Skeletal muscle tissue (tissue), 3 donors: ENCODE measurements at regions not wholly inside any gene's neighbourhood (a gene's known extent, or its start where the extent isn't known, plus 50 kb on each side); places are given as distances from the start of the nearest gene placed in this dataset.

ENCODE experiments used
- H3K27ac ChIP-seq: one replicate; pipeline ENCODE4 v1.7.0; 2013; ENCODE audit warnings: mild to moderate bottlenecking, low read depth, low read length, inconsistent platforms
- H3K27me3 ChIP-seq, 3 donors: one replicate each; pipeline ENCODE4 v1.7.0; 2013; ENCODE audit warnings: low read length in 3 of 3; ENCODE audit not compliant: control insufficient read depth in 3 of 3, insufficient read depth in 3 of 3
- H3K36me3 ChIP-seq, 3 donors: one replicate each; pipeline ENCODE4 v1.7.0; 2013; ENCODE audit warnings: low read length in 3 of 3; ENCODE audit not compliant: control insufficient read depth in 3 of 3, insufficient read depth in 3 of 3
- H3K4me1 ChIP-seq, 3 donors: one replicate each; pipeline ENCODE4 v1.7.0; 2013; ENCODE audit warnings: low read length in 3 of 3, mild to moderate bottlenecking in 3 of 3; ENCODE audit not compliant: control insufficient read depth in 3 of 3, insufficient read depth in 3 of 3
- H3K4me3 ChIP-seq, 3 donors: one replicate each; pipeline ENCODE4 v1.7.0; 2013; ENCODE audit warnings: low read length in 3 of 3
- H3K9ac ChIP-seq, 3 donors: one replicate each; pipeline ENCODE4 v1.7.0; 2013; ENCODE audit warnings: low read length in 3 of 3, mild to moderate bottlenecking in 3 of 3, moderate library complexity in 2 of 3, low read depth in 1 of 3
- H3K9me3 ChIP-seq, 3 donors: one replicate each; pipeline ENCODE4 v1.7.0; 2013; ENCODE audit warnings: low read length in 3 of 3; ENCODE audit not compliant: control insufficient read depth in 3 of 3
- donor health status: Osteomylitis.

DNA sequence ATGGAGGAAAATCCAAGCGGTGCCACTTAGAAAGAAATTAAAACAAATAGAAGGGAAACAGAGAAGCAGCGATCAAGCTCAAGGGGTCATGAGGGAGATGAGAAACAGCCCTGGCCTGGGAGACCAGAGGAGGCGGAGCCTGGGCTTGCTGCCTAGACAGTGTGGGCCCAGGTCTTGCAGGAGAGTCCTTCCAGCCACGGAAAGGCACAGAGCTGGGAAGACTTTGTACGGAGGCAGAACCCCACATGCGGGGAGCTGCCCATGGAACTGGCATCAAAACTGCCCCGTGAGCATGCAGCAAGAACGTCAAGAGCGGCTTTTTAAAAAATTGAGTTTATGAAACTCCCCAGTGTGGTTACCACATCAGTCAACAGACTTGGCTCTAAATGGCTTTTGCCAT lies 119.4 kb downstream of the IRX1 start:
- no peak overlapping the region for H3K9ac ChIP-seq
- H3K27ac ChIP-seq: no peak overlapping the region
- no peaks in the 10 kb centered on the region for H3K4me1 ChIP-seq
- no peaks in the 10 kb centered on the region for H3K27me3 ChIP-seq
- H3K4me3 ChIP-seq: no peak overlapping the region
- H3K36me3 ChIP-seq: no peaks in the 10 kb centered on the region
- H3K9me3 ChIP-seq: no peaks in the 10 kb centered on the region

GRCh38 chr5:3729631-3730030 lies 134.0 kb downstream of the IRX1 start:
- no peaks in the 10 kb centered on the region for H3K4me1 ChIP-seq
- H3K27me3 ChIP-seq: peaks cover 0 to 8% (median 0%) of the 10 kb centered on the region in 3 donors
- H3K27ac ChIP-seq: no peak overlapping the region
- no peak overlapping the region for H3K9ac ChIP-seq
- peaks cover 0 to 5% (median 0%) of the 10 kb centered on the region in 3 donors for H3K9me3 ChIP-seq
- H3K36me3 ChIP-seq: no peaks in the 10 kb centered on the region
- H3K4me3 ChIP-seq: no peak overlapping the region

DNA sequence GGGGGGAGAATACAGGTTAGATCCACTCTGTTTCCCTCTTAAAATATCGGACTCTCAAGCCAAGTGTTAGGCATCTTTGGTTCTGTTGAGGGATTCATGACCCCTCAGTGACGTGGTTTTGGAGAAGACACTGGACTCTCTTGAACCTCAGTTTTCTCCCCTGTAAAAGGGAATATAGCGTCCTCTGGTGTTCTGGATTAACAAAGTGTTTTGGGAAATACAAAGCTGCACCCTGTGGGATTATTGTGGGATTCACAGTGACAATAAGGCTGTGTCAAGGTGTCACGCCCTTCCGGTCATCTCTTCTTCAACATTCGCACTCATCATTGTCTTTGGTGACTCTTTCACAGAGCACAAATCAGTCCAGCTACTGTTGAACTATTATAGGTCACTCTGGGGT lies 139.0 kb downstream of the IRX1 start:
- H3K27me3 ChIP-seq: peaks cover 0 to 8% (median 0%) of the 10 kb centered on the region in 3 donors
- H3K4me1 ChIP-seq: no peaks in the 10 kb centered on the region
- no peak overlapping the region for H3K9ac ChIP-seq
- H3K36me3 ChIP-seq: no peaks in the 10 kb centered on the region
- no peak overlapping the region for H3K27ac ChIP-seq
- H3K4me3 ChIP-seq: no peak overlapping the region
- H3K9me3 ChIP-seq: no peaks in the 10 kb centered on the region

GRCh38 chr5:3736466-3736865 lies 140.8 kb downstream of the IRX1 start:
- H3K27me3 ChIP-seq: peaks cover 0 to 8% (median 0%) of the 10 kb centered on the region in 3 donors
- H3K27ac ChIP-seq: no peak overlapping the region
- H3K4me1 ChIP-seq: no peaks in the 10 kb centered on the region
- H3K36me3 ChIP-seq: no peaks in the 10 kb centered on the region
- H3K9ac ChIP-seq: no peak overlapping the region
- no peaks in the 10 kb centered on the region for H3K9me3 ChIP-seq
- no peak overlapping the region for H3K4me3 ChIP-seq

GRCh38 chr5:3736926-3737325 lies 141.3 kb downstream of the IRX1 start:
- no peak overlapping the region for H3K4me3 ChIP-seq
- H3K9ac ChIP-seq: no peak overlapping the region
- H3K27me3 ChIP-seq: peaks cover 0 to 8% (median 0%) of the 10 kb centered on the region in 3 donors
- H3K27ac ChIP-seq: no peak overlapping the region
- no peaks in the 10 kb centered on the region for H3K4me1 ChIP-seq
- H3K9me3 ChIP-seq: no peaks in the 10 kb centered on the region
- no peaks in the 10 kb centered on the region for H3K36me3 ChIP-seq

- Histone ChIP-seq H3K27me3 (peaks cover 0 to 8% (median 0%) of the 10 kb centered on the region in 3 donors), H3K4me1 (no peaks in the 10 kb centered on the region), H3K27ac (no peak overlapping the region), H3K9ac (no peak overlapping the region), H3K36me3 (no peaks in the 10 kb centered on the region), H3K4me3 (no peak overlapping the region), H3K9me3 (no peaks in the 10 kb centered on the region)
Observed at GRCh38 chr5:3738919-3739318, 143.3 kb downstream of the IRX1 start.

DNA sequence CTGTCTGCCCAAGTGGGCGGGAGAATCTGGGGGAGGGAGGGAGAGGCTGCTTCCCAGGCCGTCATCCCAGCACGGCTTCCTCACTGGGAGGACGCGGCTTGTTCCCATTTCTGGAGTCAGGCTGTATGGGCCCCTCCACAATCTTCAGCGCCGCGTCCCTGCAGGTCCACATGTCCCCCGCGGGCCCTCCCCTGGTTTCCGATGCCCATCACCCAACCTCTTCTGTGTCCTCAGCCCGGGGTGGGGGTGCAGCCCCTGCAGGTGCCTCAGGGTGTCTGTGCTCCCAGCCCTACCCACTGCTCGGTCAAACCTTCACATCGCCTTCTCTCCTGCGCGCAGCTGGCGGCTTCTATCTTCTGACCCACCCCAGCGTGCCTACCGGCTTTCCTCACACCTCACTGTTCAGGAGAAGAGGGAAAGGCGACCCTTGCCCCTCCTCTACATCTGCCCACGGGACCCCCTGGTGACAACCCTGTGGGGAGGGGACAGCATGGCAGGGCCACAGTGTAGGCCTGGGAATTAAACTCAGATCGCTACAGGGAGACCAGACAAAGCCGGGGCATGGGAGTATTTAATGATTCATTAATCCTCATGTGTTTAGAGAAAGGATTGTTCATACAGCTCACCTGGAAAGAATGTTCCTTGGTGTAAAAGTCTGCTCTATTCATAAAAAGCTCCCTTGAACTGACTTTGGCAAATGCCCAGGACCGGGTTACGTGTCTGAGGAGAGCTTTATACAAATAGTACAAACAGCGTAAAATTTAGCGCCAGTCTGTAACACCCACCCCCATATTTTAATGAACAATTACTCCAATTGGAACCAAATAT lies 145.1 kb downstream of the IRX1 start:
- H3K4me3 ChIP-seq: no peak overlapping the region
- H3K27ac ChIP-seq: no peak overlapping the region

DNA sequence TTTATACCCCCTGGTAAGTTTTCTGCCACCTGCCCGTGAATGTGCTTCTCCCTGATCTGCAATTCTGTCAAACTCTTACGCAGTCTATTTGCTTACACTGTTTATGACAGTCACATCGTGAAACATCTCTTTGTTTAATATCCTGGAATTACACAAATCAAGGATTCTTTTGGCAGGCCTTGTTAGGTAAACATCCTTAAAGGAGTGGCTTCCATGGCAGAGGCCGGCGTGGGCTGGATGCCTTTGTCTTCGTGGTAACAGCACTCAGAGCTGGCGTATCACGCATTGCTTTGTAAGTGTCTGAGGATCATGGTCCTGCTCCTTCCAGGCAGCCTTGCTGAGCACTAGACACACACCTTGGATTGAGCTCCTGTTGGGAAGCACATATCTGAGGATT lies 145.7 kb downstream of the IRX1 start:
- H3K9me3 ChIP-seq: no peaks in the 10 kb centered on the region
- no peak overlapping the region for H3K9ac ChIP-seq
- H3K27ac ChIP-seq: no peak overlapping the region
- no peak overlapping the region for H3K4me3 ChIP-seq
- no peaks in the 10 kb centered on the region for H3K36me3 ChIP-seq
- no peaks in the 10 kb centered on the region for H3K27me3 ChIP-seq
- H3K4me1 ChIP-seq: no peaks in the 10 kb centered on the region

More for the DNA sequence above, 145.1 kb downstream of the IRX1 start:
- Histone ChIP-seq H3K9ac (no peak overlapping the region), H3K36me3 (no peaks in the 10 kb centered on the region), H3K4me1 (no peaks in the 10 kb centered on the region), H3K9me3 (no peaks in the 10 kb centered on the region), H3K27me3 (no peaks in the 10 kb centered on the region)

GRCh38 chr5:3742750-3743149 lies 147.1 kb downstream of the IRX1 start:
- Histone ChIP-seq H3K27me3 (no peaks in the 10 kb centered on the region), H3K9me3 (peaks cover 0 to 2% (median 0%) of the 10 kb centered on the region in 3 donors), H3K4me3 (no peak overlapping the region), H3K4me1 (no peaks in the 10 kb centered on the region), H3K36me3 (no peaks in the 10 kb centered on the region), H3K9ac (no peak overlapping the region), H3K27ac (no peak overlapping the region)

GRCh38 chr5:3751846-3752245 lies 156.2 kb downstream of the IRX1 start:
- peaks cover 0 to 3% (median 2%) of the 10 kb centered on the region in 3 donors for H3K9me3 ChIP-seq
- no peaks in the 10 kb centered on the region for H3K36me3 ChIP-seq
- no peak overlapping the region for H3K4me3 ChIP-seq
- no peaks in the 10 kb centered on the region for H3K27me3 ChIP-seq
- H3K27ac ChIP-seq: no peak overlapping the region
- H3K9ac ChIP-seq: no peak overlapping the region
- no peaks in the 10 kb centered on the region for H3K4me1 ChIP-seq
